H1 (cell line): ENCODE measurements at regions not wholly inside any gene's neighbourhood (a gene's known extent, or its start where the extent isn't known, plus 50 kb on each side); places are given as distances from the start of the nearest gene placed in this dataset.

ENCODE experiments used
- CTCF ChIA-PET: fragments of 300-600 bp; sonication (Branson Sonifier 250); formaldehyde crosslinking; loops from one replicate; lab custom pipeline; 2021; ENCODE audit not compliant: partially characterized antibody; lab: Charles Lee
- POLR2A ChIA-PET: fragments of 300-600 bp; sonication (Branson Sonifier 250); formaldehyde crosslinking; loops from one replicate; lab custom pipeline; 2021; ENCODE audit warnings: inconsistent platforms; ENCODE audit not compliant: partially characterized antibody; lab: Charles Lee
- DNase-seq, 2 experiments: peaks; one replicate each; pipeline versions ENCODE4 v3.0.0 to v3.0.0-alpha.2; 2010 to 2022; ENCODE audit warnings: low spot score in 2 of 2, low read depth in 1 of 2, mixed read lengths in 1 of 2
- FAIRE-seq: peaks from 2 replicates; lab custom pipeline; 2011; peaks lifted over from hg19 to GRCh38; lab: Jason Lieb, UNC
- H2AFZ ChIP-seq: 2 replicates; pipeline ENCODE4 v1.8.1; 2012; ENCODE audit warnings: low read length, inconsistent platforms
- H2AK5ac ChIP-seq: 2 replicates; pipeline ENCODE4 v1.6.1; 2013; ENCODE audit warnings: low read depth, low read length
- H2BK120ac ChIP-seq: replicated peaks from 2 replicates; pipeline ENCODE3; 2013; ENCODE audit warnings: low read depth, low read length, inconsistent platforms
- H2BK12ac ChIP-seq: 2 replicates; pipeline ENCODE4 v1.6.1; 2013; ENCODE audit warnings: low read depth, low read length
- H2BK15ac ChIP-seq: 2 replicates; pipeline ENCODE4 v1.6.1; 2013; ENCODE audit warnings: low read length
- H2BK20ac ChIP-seq: 2 replicates; pipeline ENCODE4 v1.6.1; 2013; ENCODE audit warnings: low read length
- H2BK5ac ChIP-seq: 2 replicates; pipeline ENCODE4 v1.6.1; 2013; ENCODE audit warnings: low read depth, low read length
- H3K14ac ChIP-seq: 2 replicates; pipeline ENCODE4 v1.6.1; 2013; ENCODE audit warnings: inconsistent platforms; ENCODE audit not compliant: insufficient read length
- H3K18ac ChIP-seq: 2 replicates; pipeline ENCODE4 v1.6.1; 2013; ENCODE audit warnings: low read length; ENCODE audit errors: extremely low read depth
- H3K23ac ChIP-seq: 2 replicates; pipeline ENCODE4 v1.6.1; 2013; ENCODE audit warnings: inconsistent platforms; ENCODE audit not compliant: insufficient read length
- H3K23me2 ChIP-seq: 2 replicates; pipeline ENCODE4 v1.6.1; 2013; ENCODE audit warnings: low read depth, low read length
- H3K27ac ChIP-seq: 2 replicates; pipeline ENCODE4 v1.6.1; 2011; ENCODE audit warnings: low read depth, low read length, inconsistent platforms
- H3K27me3 ChIP-seq, 4 experiments: replicated peaks in 1 of 4; 1 replicate in 1 of 4; 2 replicates in 3 of 4; pipeline versions ENCODE4 v1.6.1 to v1.8.1; 2011 to 2013; ENCODE audit warnings: low read length in 3 of 4, mild to moderate bottlenecking in 3 of 4, inconsistent platforms in 2 of 4, mixed read lengths in 2 of 4, moderate library complexity in 1 of 4; ENCODE audit not compliant: control insufficient read depth in 3 of 4, insufficient read depth in 3 of 4; ENCODE audit errors: extremely low read depth in 1 of 4
- H3K36me3 ChIP-seq, 4 experiments: 2 replicates each; pipeline versions ENCODE4 v1.6.1 to v1.8.1; 2011 to 2013; ENCODE audit warnings: mild to moderate bottlenecking in 4 of 4, low read length in 3 of 4, moderate library complexity in 2 of 4, control low read depth in 1 of 4, inconsistent platforms in 1 of 4; ENCODE audit not compliant: insufficient read depth in 4 of 4, control insufficient read depth in 2 of 4
- H3K4ac ChIP-seq: replicated peaks from 2 replicates; pipeline ENCODE3; 2013; ENCODE audit warnings: low read length, low read depth, mixed read lengths, inconsistent platforms; ENCODE audit not compliant: insufficient read length
- H3K4me1 ChIP-seq, 4 experiments: replicated peaks in 1 of 4; 1 replicate in 1 of 4; 2 replicates in 3 of 4; pipeline versions ENCODE4 v1.6.1 to v1.8.1; 2011 to 2013; ENCODE audit warnings: low read length in 3 of 4, inconsistent platforms in 2 of 4, mixed read lengths in 1 of 4; ENCODE audit not compliant: insufficient read depth in 4 of 4, control insufficient read depth in 3 of 4
- H3K4me2 ChIP-seq, 2 experiments: 2 replicates each; pipeline versions ENCODE4 v1.6.1 to v1.8.1; 2011 to 2013; ENCODE audit warnings: low read depth in 2 of 2, low read length in 2 of 2, control low read depth in 1 of 2, inconsistent platforms in 1 of 2, mild to moderate bottlenecking in 1 of 2; ENCODE audit not compliant: insufficient read depth in 1 of 2
- H3K4me3 ChIP-seq, 4 experiments: fragments of 200-600, 300-600 bp in 1 of 4; sonication (generic), shearing (Covaris generic), sonication (Bioruptor Twin) in 1 of 4; 2 replicates each; pipeline versions ENCODE4 v1.5.1 to v1.8.1; 2011 to 2016; ENCODE audit warnings: low read length in 4 of 4, low read depth in 3 of 4, control low read depth in 2 of 4, inconsistent platforms in 2 of 4, mild to moderate bottlenecking in 2 of 4, mixed read lengths in 1 of 4, moderate library complexity in 1 of 4; ENCODE audit not compliant: insufficient read depth in 2 of 4; ENCODE audit errors: extremely low read depth in 1 of 4
- H3K56ac ChIP-seq: replicated peaks from 2 replicates; pipeline ENCODE3; 2013; ENCODE audit warnings: low read depth, mild to moderate bottlenecking, mixed read lengths, low read length, inconsistent platforms; ENCODE audit not compliant: insufficient read length
- H3K79me1 ChIP-seq: 2 replicates; pipeline ENCODE4 v1.6.1; 2013; ENCODE audit warnings: low read depth, low read length, control low read depth
- H3K79me2 ChIP-seq, 2 experiments: 2 replicates each; pipeline versions ENCODE4 v1.6.1 to v1.8.1; 2012 to 2013; ENCODE audit warnings: low read length in 2 of 2, mild to moderate bottlenecking in 2 of 2, inconsistent platforms in 1 of 2; ENCODE audit not compliant: insufficient read depth in 2 of 2, control insufficient read depth in 1 of 2
- H3K9ac ChIP-seq, 4 experiments: replicated peaks in 1 of 4; 1 replicate in 1 of 4; 2 replicates in 3 of 4; pipeline versions ENCODE4 v1.6.1 to v1.8.1; 2011 to 2013; ENCODE audit warnings: low read depth in 3 of 4, low read length in 3 of 4, control low read depth in 2 of 4, mild to moderate bottlenecking in 2 of 4, moderate library complexity in 2 of 4, inconsistent platforms in 1 of 4; ENCODE audit errors: extremely low read depth in 1 of 4
- H3K9me3 ChIP-seq, 2 experiments: 2 replicates each; pipeline versions ENCODE4 v1.6.1 to v1.8.1; 2012 to 2013; ENCODE audit warnings: mild to moderate bottlenecking in 2 of 2, moderate library complexity in 2 of 2, control low read depth in 1 of 2, inconsistent platforms in 1 of 2, low read depth in 1 of 2, low read length in 1 of 2, mixed read lengths in 1 of 2; ENCODE audit not compliant: insufficient read depth in 2 of 2
- H4K20me1 ChIP-seq, 2 experiments: replicated peaks in 1 of 2; 2 replicates each; pipeline versions ENCODE3 to v1.8.1; 2011 to 2013; ENCODE audit warnings: inconsistent platforms in 2 of 2, low read length in 2 of 2, mild to moderate bottlenecking in 1 of 2; ENCODE audit not compliant: insufficient read depth in 2 of 2, control insufficient read depth in 1 of 2
- H4K5ac ChIP-seq: 2 replicates; pipeline ENCODE4 v1.6.1; 2013; ENCODE audit warnings: low read length, low read depth, mixed read lengths, inconsistent platforms; ENCODE audit not compliant: insufficient read length
- H4K8ac ChIP-seq: 2 replicates; pipeline ENCODE4 v1.8.0; 2013; ENCODE audit warnings: mild to moderate bottlenecking, moderate library complexity, low read length, inconsistent platforms; ENCODE audit not compliant: insufficient read depth; ENCODE audit errors: extremely low read depth
- H4K91ac ChIP-seq: replicated peaks from 2 replicates; pipeline ENCODE3; 2013; ENCODE audit warnings: low read length, mixed read lengths, inconsistent platforms; ENCODE audit not compliant: insufficient read length
- CBX5 ChIP-seq: fragments of 300-800, 300-1000 bp; sonication (generic); IDR thresholded peaks from 2 replicates; pipeline ENCODE4 v1.7.1; 2016; ENCODE audit warnings: antibody characterized with exemption, low read length, low read depth
- EGR1 ChIP-seq: IDR thresholded peaks from 2 replicates; pipeline ENCODE4 v1.6.1; 2011; ENCODE audit warnings: low read depth, low read length, borderline replicate concordance
- FOSL1 ChIP-seq: IDR thresholded peaks from 2 replicates; pipeline ENCODE4 v1.6.1; 2011; ENCODE audit warnings: mild to moderate bottlenecking, low read depth, low read length, moderate library complexity; ENCODE audit not compliant: insufficient read depth
- GTF2F1 ChIP-seq: IDR thresholded peaks from 2 replicates; pipeline ENCODE4 v1.6.1; 2012; ENCODE audit warnings: low read depth, low read length, improper control_type of control experiment, borderline replicate concordance
- HDAC2 ChIP-seq, 2 experiments: fragments of 300-600 bp in 1 of 2; sonication (generic) in 1 of 2; IDR thresholded peaks; 2 replicates each; pipeline ENCODE4 v1.6.1; 2011 to 2012; ENCODE audit warnings: low read depth in 2 of 2, low read length in 2 of 2, mild to moderate bottlenecking in 2 of 2, moderate library complexity in 2 of 2, borderline replicate concordance in 1 of 2, inconsistent platforms in 1 of 2
- KDM4A ChIP-seq: IDR thresholded peaks from one replicate; pipeline ENCODE4 v1.7.1; 2012; ENCODE audit warnings: low read depth, mild to moderate bottlenecking, moderate library complexity, low read length, inconsistent platforms; ENCODE audit not compliant: severe bottlenecking
- KDM5A ChIP-seq: fragments of 200-600 bp; IDR thresholded peaks from 2 replicates; pipeline ENCODE4 v1.7.1; 2012; ENCODE audit warnings: mild to moderate bottlenecking, low read length, inconsistent platforms, mixed read lengths
- NRF1 ChIP-seq: IDR thresholded peaks from 2 replicates; pipeline ENCODE4 v1.6.1; 2011; ENCODE audit warnings: mild to moderate bottlenecking, low read depth, low read length, improper control_type of control experiment
- POU5F1 ChIP-seq: IDR thresholded peaks from 2 replicates; pipeline ENCODE4 v1.6.1; 2011; ENCODE audit warnings: low read depth, mild to moderate bottlenecking, low read length, moderate library complexity
- RXRA ChIP-seq: IDR thresholded peaks from 2 replicates; pipeline ENCODE4 v1.6.1; 2011; ENCODE audit warnings: low read depth, mild to moderate bottlenecking, low read length, moderate library complexity; ENCODE audit not compliant: insufficient read depth
- SIN3A ChIP-seq, 2 experiments: IDR thresholded peaks in 1 of 2; conservative IDR thresholded peaks in 1 of 2; 2 replicates each; pipeline ENCODE4 v1.6.1; 2011 to 2012; ENCODE audit warnings: low read length in 2 of 2, improper control_type of control experiment in 1 of 2, low read depth in 1 of 2, mild to moderate bottlenecking in 1 of 2
- SRF ChIP-seq: IDR thresholded peaks from 2 replicates; pipeline ENCODE4 v1.6.1; 2011; ENCODE audit warnings: mild to moderate bottlenecking, low read depth, low read length, moderate library complexity
- ZNF274 ChIP-seq: IDR thresholded peaks from 2 replicates; pipeline ENCODE4 v1.7.0; 2012; ENCODE audit warnings: low read length, borderline replicate concordance; ENCODE audit errors: extremely low read depth
- TF ChIP-seq, protein P1 (sequence below): IDR thresholded peaks from 2 replicates; pipeline ENCODE4 v1.6.1; 2011; ENCODE audit warnings: low read depth, mild to moderate bottlenecking, low read length; ENCODE audit not compliant: insufficient read depth

DNA sequence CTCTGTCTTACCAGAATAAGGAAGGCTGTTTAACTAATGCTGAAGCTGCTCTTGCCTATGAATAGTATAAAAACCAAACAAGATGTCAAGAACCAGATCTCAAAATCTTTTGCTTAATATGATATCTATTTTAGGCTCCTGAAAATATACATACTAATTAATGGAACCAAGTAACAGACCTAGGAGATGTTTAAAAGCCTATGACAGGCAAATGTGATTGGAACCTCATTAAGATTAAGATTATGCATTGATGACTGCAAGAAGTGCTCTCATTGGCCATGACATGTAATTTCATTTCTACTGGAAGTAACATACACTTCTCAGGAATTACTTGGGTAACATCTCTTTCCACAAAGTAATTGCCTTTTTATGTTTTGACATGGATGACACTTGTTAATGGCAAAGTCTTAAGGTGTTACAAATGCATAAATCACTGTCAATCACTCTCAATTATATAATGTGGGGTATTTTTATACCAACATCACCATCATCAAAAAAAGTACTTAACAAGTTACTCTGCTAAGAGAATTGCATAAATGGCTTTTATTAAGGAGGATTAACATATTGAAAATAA lies 326.9 kb upstream of the MIR17HG start:
- Histone ChIP-seq H4K20me1 (no peaks in the 10 kb centered on the region), H3K9ac (no peak overlapping the region), H3K18ac (no peak overlapping the region), H3K56ac (no peak overlapping the region), H4K5ac (no peak overlapping the region), H3K4ac (no peak overlapping the region), H2BK120ac (no peak overlapping the region), H3K4me1 (no peaks in the 10 kb centered on the region), H3K4me2 (no peak overlapping the region), H3K79me1 (no peaks in the 10 kb centered on the region), H2BK15ac (no peak overlapping the region), H2AFZ (no peak overlapping the region), H4K8ac (no peak overlapping the region), H3K23ac (no peak overlapping the region), H3K79me2 (no peaks in the 10 kb centered on the region), H2BK5ac (no peak overlapping the region), H2BK12ac (no peak overlapping the region), H2BK20ac (no peak overlapping the region), H3K23me2 (no peaks in the 10 kb centered on the region; the same call in 1 of the 2 replicates), H3K4me3 (no peak overlapping the region), H3K9me3 (no peaks in the 10 kb centered on the region), H3K36me3 (no peaks in the 10 kb centered on the region), H3K14ac (no peak overlapping the region), H2AK5ac (no peak overlapping the region), H3K27me3 (no peaks in the 10 kb centered on the region), H3K27ac (no peak overlapping the region), H4K91ac (no peak overlapping the region)
- FAIRE-seq (no peak), DNase-seq (no peak)
- CTCF ChIA-PET = interaction anchor here (1.1 to 1.3 kb wide), 2 partner anchors 52 to 148 kb away, joined by 3 to 6 read pairs; no protein-coding TSS in a partner anchor
- POLR2A ChIA-PET = no interaction called here
- TF ChIP-seq KDM5A = no peak
- no peak for TF ChIP-seq KDM4A
- TF ChIP-seq HDAC2 (IDR thresholded peaks at IDR 0.05; ENCODE audit: borderline replicate concordance in 1 of 2, low read depth in 2 of 2, low read length in 2 of 2) = no peak
- no peak for TF ChIP-seq CBX5
- TF ChIP-seq SRF = no peak
- no peak for TF ChIP-seq EGR1
- TF ChIP-seq GTF2F1 = no peak
- no peak for TF ChIP-seq RXRA
- TF ChIP-seq SIN3A (conservative IDR thresholded peaks at IDR 0.05 in 1 of 2, IDR thresholded peaks at IDR 0.05 in 1 of 2; ENCODE audit: low read depth in 1 of 2, low read length in 2 of 2) = no peak
- TF ChIP-seq, protein P1, sequence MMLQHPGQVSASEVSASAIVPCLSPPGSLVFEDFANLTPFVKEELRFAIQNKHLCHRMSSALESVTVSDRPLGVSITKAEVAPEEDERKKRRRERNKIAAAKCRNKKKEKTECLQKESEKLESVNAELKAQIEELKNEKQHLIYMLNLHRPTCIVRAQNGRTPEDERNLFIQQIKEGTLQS = no peak
- TF ChIP-seq ZNF274 = no peak
- no peak for TF ChIP-seq FOSL1
- no peak for TF ChIP-seq NRF1
- TF ChIP-seq POU5F1 = no peak
